ENCODE measurements at regions not wholly inside any gene's neighbourhood (a gene's known extent, or its start where the extent isn't known, plus 50 kb on each side); places are given as distances from the start of the nearest gene placed in this dataset.

DNA sequence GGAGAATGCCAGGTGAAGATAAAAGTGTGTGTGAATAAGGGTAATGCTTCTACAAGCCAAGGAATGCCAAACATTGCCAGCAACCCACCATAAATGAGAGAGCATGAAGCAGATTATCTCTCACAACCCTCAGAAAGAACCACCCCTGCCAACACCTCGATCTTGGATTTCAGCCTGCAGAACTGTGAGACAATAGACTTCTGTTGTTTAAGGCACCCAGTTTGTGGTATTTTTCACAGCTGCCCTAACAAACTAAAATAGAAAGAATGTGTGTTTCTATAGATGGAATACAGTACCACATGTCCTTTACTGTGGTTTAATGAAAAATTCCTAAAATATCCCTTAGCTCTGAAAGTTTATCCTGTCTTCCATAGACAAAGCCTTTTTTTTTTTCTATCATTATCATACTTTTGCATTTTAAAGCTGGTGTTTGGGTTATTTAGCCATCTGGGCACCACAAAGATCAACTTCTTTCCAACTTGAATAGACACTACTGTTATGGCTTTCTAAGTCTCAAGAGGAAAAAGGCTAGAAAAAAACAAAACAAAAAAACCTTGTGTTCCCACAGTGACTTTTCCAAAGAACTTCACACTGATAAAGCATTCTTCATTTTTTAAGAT is 505.6 kb downstream of the KCTD12 start:
- no peak for TF ChIP-seq FOXP2 (optimal IDR thresholded peaks at IDR 0.05; ENCODE audit: control extremely low read depth, extremely low read length, insufficient read depth)
- TF ChIP-seq POLR2AphosphoS5 (IDR thresholded peaks at IDR 0.05; ENCODE audit: borderline replicate concordance, low read depth, low read length) = no peak
